Endothelial cell of umbilical vein (primary cell): ENCODE measurements at regions not wholly inside any gene's neighbourhood (a gene's known extent, or its start where the extent isn't known, plus 50 kb on each side); places are given as distances from the start of the nearest gene placed in this dataset.

Experiments used
- BruUV-seq: library from RNA; stranded (reverse); fragments of 400-500 nt; replicated peaks from 2 replicates; lab custom pipeline; 2021; lab: Mats Ljungman, UMichigan
- CTCF ChIA-PET: fragments of 300-600, 350-600 bp; sonication (Branson Sonifier 250); formaldehyde crosslinking; loops from one replicate; lab custom pipeline; 2021; ENCODE audit warnings: antibody characterized with exemption, inconsistent platforms; lab: Charles Lee
- POLR2A ChIA-PET: fragments of 300-600, 350-600 bp; sonication (Branson Sonifier 250); formaldehyde crosslinking; loops from one replicate; lab custom pipeline; 2021; ENCODE audit warnings: antibody characterized with exemption, inconsistent platforms; lab: Charles Lee
- DNase-seq: peaks from one replicate; pipeline ENCODE4 v3.0.0-alpha.2; 2011; ENCODE audit warnings: low read depth, low spot score
- FAIRE-seq: peaks from 2 replicates; lab custom pipeline; 2011; peaks lifted over from hg19 to GRCh38; lab: Jason Lieb, UNC
- H2AFZ ChIP-seq: 2 replicates; pipeline ENCODE4 v1.6.0; 2012; ENCODE audit warnings: low read depth, low read length, control low read depth, inconsistent platforms
- H3K27ac ChIP-seq: 2 replicates; pipeline ENCODE4 v1.5.1; 2011; ENCODE audit warnings: low read depth, mild to moderate bottlenecking, control low read depth, low read length, moderate library complexity; ENCODE audit not compliant: insufficient read depth
- H3K27me3 ChIP-seq, 2 experiments: 2 replicates each; pipeline versions ENCODE4 v1.6.0 to v1.6.1; 2011; ENCODE audit warnings: low read length in 2 of 2, mixed read lengths in 1 of 2; ENCODE audit not compliant: control insufficient read depth in 2 of 2, insufficient read depth in 2 of 2
- H3K36me3 ChIP-seq, 2 experiments: 2 replicates in 1 of 2; 3 replicates in 1 of 2; pipeline ENCODE4 v1.5.1; 2011; ENCODE audit warnings: low read length in 2 of 2, mild to moderate bottlenecking in 1 of 2, moderate library complexity in 1 of 2; ENCODE audit not compliant: control insufficient read depth in 2 of 2, insufficient read depth in 2 of 2; ENCODE audit errors: extremely low read depth in 1 of 2
- H3K4me1 ChIP-seq: 3 replicates; pipeline ENCODE4 v1.5.1; 2011; ENCODE audit warnings: mild to moderate bottlenecking, low read length; ENCODE audit not compliant: control insufficient read depth, insufficient read depth; ENCODE audit errors: extremely low read depth
- H3K4me2 ChIP-seq: 2 replicates; pipeline ENCODE4 v1.6.1; 2011; ENCODE audit warnings: low read length, control low read depth, mixed read lengths; ENCODE audit not compliant: insufficient read depth
- H3K4me3 ChIP-seq, 3 experiments: fragments of 200-600 bp in 1 of 3; sonication (generic), shearing (Covaris generic) in 1 of 3; replicated peaks in 1 of 3; 2 replicates each; pipeline ENCODE4 v1.5.1; 2011 to 2016; ENCODE audit warnings: control low read depth in 3 of 3, low read length in 3 of 3, mild to moderate bottlenecking in 2 of 3, inconsistent platforms in 1 of 3, low read depth in 1 of 3, moderate library complexity in 1 of 3; ENCODE audit not compliant: insufficient read depth in 1 of 3
- H3K79me2 ChIP-seq: 2 replicates; pipeline ENCODE4 v1.6.0; 2012; ENCODE audit warnings: low read length, inconsistent platforms; ENCODE audit not compliant: control insufficient read depth, insufficient read depth
- H3K9ac ChIP-seq: replicated peaks from 2 replicates; pipeline ENCODE3; 2011; ENCODE audit warnings: low read length, control low read depth; ENCODE audit not compliant: insufficient read depth; ENCODE audit errors: extremely low read depth
- H3K9me1 ChIP-seq: replicated peaks from 3 replicates; pipeline ENCODE4 v1.6.0; 2011; ENCODE audit warnings: mild to moderate bottlenecking, low read length; ENCODE audit not compliant: control insufficient read depth, insufficient read depth; ENCODE audit errors: extremely low read depth
- H3K9me3 ChIP-seq: replicated peaks from 2 replicates; pipeline ENCODE4 v1.5.1; 2012; ENCODE audit warnings: low read length, inconsistent platforms; ENCODE audit not compliant: control insufficient read depth, insufficient read depth
- H4K20me1 ChIP-seq: replicated peaks from 2 replicates; pipeline ENCODE3; 2011; ENCODE audit warnings: mild to moderate bottlenecking, low read length; ENCODE audit not compliant: control insufficient read depth, insufficient read depth; ENCODE audit errors: extremely low read depth
- CTCF ChIP-seq, 2 donors: IDR thresholded peaks; 1 replicate in 1 of 2; 2 replicates in 1 of 2; pipeline ENCODE4 v1.5.1; 2011; ENCODE audit warnings: low read length in 2 of 2, mild to moderate bottlenecking in 2 of 2, moderate library complexity in 2 of 2, control low read depth in 1 of 2, inconsistent platforms in 1 of 2, low read depth in 1 of 2; ENCODE audit not compliant: insufficient read depth in 1 of 2; ENCODE audit errors: extremely low read depth in 1 of 2
- EZH2 ChIP-seq: IDR thresholded peaks from 2 replicates; pipeline ENCODE4 v1.6.1; 2012; ENCODE audit warnings: borderline replicate concordance, low read depth, mild to moderate bottlenecking, moderate library complexity, low read length, inconsistent platforms; ENCODE audit not compliant: severe bottlenecking
- FOS ChIP-seq: IDR thresholded peaks from 2 replicates; pipeline ENCODE4 v1.6.1; 2011; ENCODE audit warnings: mild to moderate bottlenecking, low read length, moderate library complexity, borderline replicate concordance; ENCODE audit not compliant: insufficient read depth
- GATA2 ChIP-seq: IDR thresholded peaks from 2 replicates; pipeline ENCODE4 v1.7.0; 2011; ENCODE audit warnings: low read depth, mild to moderate bottlenecking, moderate library complexity, mixed read lengths, low read length; ENCODE audit not compliant: insufficient read length, insufficient read depth
- JUN ChIP-seq: IDR thresholded peaks from 2 replicates; pipeline ENCODE4 v1.6.1; 2011; ENCODE audit warnings: borderline replicate concordance, low read depth; ENCODE audit not compliant: insufficient read length, insufficient read depth
- MAX ChIP-seq: IDR thresholded peaks from 2 replicates; pipeline ENCODE4 v1.6.1; 2011; ENCODE audit not compliant: insufficient read depth, insufficient read length
- MYC ChIP-seq: IDR thresholded peaks from one replicate; pipeline ENCODE4 v1.6.1; 2011; ENCODE audit warnings: mild to moderate bottlenecking, low read depth, low read length
- POLR2A ChIP-seq: IDR thresholded peaks from 2 replicates; pipeline ENCODE4 v1.6.1; 2012; ENCODE audit warnings: low read depth, mild to moderate bottlenecking, control low read depth, low read length
- POLR2AphosphoS5 ChIP-seq: IDR thresholded peaks from 2 replicates; pipeline ENCODE4 v1.6.1; 2012; ENCODE audit warnings: low read depth, mild to moderate bottlenecking, control low read depth, low read length, moderate library complexity; ENCODE audit not compliant: insufficient read depth
- dilution Hi-C: fragments of 300-500 bp; cut with MboI; formaldehyde crosslinking; loops from one replicate; pipeline ENCODE4 v1.15.0; 2019; ENCODE audit warnings: low sequenced_read_pairs; ENCODE audit not compliant: extremely low pct_ligation_motif_present
- intact Hi-C: fragments of 100-400 bp; cut with micrococcal nuclease; formaldehyde crosslinking; loops from one replicate; pipeline ENCODE4 v1.10.0; 2022

GRCh38 chrX:122972604-122973003 lies 211.5 kb upstream of the GRIA3 start:
- DNase-seq = no peak
- intact Hi-C loops (no loop called here), dilution Hi-C loops (no loop called here)
- Histone ChIP-seq H2AFZ (no peak overlapping the region), H3K4me2 (no peak overlapping the region), H3K4me3 (no peak overlapping the region), H3K9me3 (no peaks in the 10 kb centered on the region), H3K9ac (no peak overlapping the region), H3K9me1 (no peaks in the 10 kb centered on the region), H3K27me3 (no peaks in the 10 kb centered on the region), H3K36me3 (no peaks in the 10 kb centered on the region), H4K20me1 (no peaks in the 10 kb centered on the region), H3K79me2 (no peaks in the 10 kb centered on the region), H3K4me1 (no peaks in the 10 kb centered on the region), H3K27ac (no peak overlapping the region)
- no peak for TF ChIP-seq POLR2A
- TF ChIP-seq JUN = no peak
- no peak for TF ChIP-seq MYC
- TF ChIP-seq MAX = no peak
- no peak for TF ChIP-seq CTCF (IDR thresholded peaks at IDR 0.05; ENCODE audit: extremely low read depth in 1 of 2, insufficient read depth in 1 of 2, low read depth in 1 of 2, low read length in 2 of 2)
- no peak for TF ChIP-seq EZH2
- TF ChIP-seq FOS = no peak
- TF ChIP-seq POLR2AphosphoS5 = no peak
- TF ChIP-seq GATA2 = no peak
- ChIA-PET POLR2A (no interaction called here), CTCF (no interaction called here)
- BruUV-seq = no TSS peak
- FAIRE-seq = no peak
